Mucosa of rectum (tissue), 2 donors: ENCODE measurements at regions not wholly inside any gene's neighbourhood (a gene's known extent, or its start where the extent isn't known, plus 50 kb on each side); places are given as distances from the start of the nearest gene placed in this dataset.
A peak's percentile ranks its signal among the peaks of the same experiment; 100 is the strongest.

Experiments used
- H3K27ac ChIP-seq, 2 donors: one replicate each; pipeline ENCODE4 v1.7.0; 2013; ENCODE audit warnings: inconsistent platforms in 2 of 2, low read depth in 2 of 2, low read length in 2 of 2
- H3K27me3 ChIP-seq, 2 donors: one replicate each; pipeline ENCODE4 v1.7.0; 2013; ENCODE audit warnings: low read length in 2 of 2; ENCODE audit not compliant: control insufficient read depth in 2 of 2, insufficient read depth in 2 of 2
- H3K36me3 ChIP-seq, 2 donors: one replicate each; pipeline ENCODE4 v1.7.0; 2013; ENCODE audit warnings: low read length in 2 of 2; ENCODE audit not compliant: control insufficient read depth in 2 of 2, insufficient read depth in 2 of 2
- H3K4me1 ChIP-seq, 2 donors: one replicate each; pipeline ENCODE4 v1.7.0; 2013; ENCODE audit warnings: low read length in 2 of 2, mild to moderate bottlenecking in 1 of 2; ENCODE audit not compliant: control insufficient read depth in 2 of 2, insufficient read depth in 2 of 2
- H3K4me3 ChIP-seq, 2 donors: one replicate each; pipeline ENCODE4 v1.7.0; 2013; ENCODE audit warnings: low read length in 2 of 2
- H3K9ac ChIP-seq, 2 donors: one replicate each; pipeline ENCODE4 v1.7.0; 2013; ENCODE audit warnings: low read length in 2 of 2, low read depth in 1 of 2, mild to moderate bottlenecking in 1 of 2
- H3K9me3 ChIP-seq, 2 donors: one replicate each; pipeline ENCODE4 v1.7.0; 2013; ENCODE audit warnings: low read length in 2 of 2; ENCODE audit not compliant: control insufficient read depth in 2 of 2
- donor health status: healthy.
- donor health status: Normal muscosa, but diverticular disease.

DNA sequence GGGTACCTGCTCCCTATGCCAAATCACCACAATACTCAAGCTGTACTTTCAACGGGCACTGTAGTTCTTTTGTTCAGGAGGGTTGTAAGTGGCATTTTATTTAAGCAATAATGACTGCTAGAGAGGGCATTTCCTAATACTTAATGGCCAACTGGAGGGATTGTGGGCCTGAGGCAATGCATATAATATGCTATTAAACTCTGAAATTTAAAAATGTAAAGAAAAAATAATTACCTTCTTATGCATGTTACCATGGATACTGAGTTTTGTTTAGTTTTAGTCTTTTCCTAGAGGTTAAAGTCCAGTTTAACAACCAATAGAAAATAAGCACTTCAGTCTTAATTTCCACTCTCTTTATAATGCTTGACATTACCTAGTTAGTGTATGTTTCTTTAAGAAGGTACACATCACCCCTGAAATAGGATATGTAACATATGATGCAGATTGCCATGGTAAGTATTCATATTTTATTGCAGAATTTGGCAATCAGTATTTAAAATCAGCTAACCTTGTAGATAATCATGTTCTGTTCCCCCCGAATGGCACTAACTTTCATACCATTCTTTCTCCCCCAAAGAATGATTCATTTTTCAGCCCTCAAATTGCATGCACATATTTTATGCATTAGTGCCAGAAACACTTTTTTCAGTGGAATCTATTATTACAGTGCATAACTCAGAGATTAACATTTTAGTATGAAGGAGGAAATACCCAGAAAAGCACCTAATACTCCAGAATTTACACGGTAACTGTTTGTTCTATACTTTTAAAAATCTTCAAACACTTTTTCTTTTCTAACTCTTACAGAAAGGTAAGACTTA is 90.3 kb upstream of the ZNF438 start:
- Histone ChIP-seq H3K4me3 (no peak overlapping the region), H3K27ac (peak overlapping the region in 1 of 2 donors; percentile 1), H3K36me3 (no peaks in the 10 kb centered on the region), H3K4me1 (no peaks in the 10 kb centered on the region), H3K9ac (no peak overlapping the region), H3K27me3 (no peaks in the 10 kb centered on the region), H3K9me3 (no peaks in the 10 kb centered on the region)

DNA sequence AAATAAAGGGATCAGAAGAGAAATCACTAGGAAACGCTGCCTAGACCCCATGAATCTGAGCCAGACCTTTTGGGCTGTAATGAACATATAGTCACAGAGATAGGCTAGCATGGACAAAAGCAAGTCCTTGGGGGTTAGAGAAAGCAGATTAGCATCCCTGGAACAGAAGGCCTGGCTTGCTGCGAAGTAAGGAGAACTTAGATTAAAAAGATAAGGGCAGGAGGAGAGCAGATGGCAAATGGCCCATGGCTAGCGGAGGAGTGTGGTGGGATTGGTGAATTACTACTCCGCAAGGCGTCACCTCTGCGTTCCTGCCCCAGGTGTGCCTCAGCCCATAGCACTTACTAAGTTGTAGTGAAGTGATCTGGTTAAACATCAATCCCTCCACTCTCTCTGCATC is 92.3 kb upstream of the ZNF438 start:
- Histone ChIP-seq H3K9me3 (no peaks in the 10 kb centered on the region), H3K27me3 (no peaks in the 10 kb centered on the region), H3K27ac (no peak overlapping the region), H3K4me1 (no peaks in the 10 kb centered on the region), H3K36me3 (no peaks in the 10 kb centered on the region), H3K9ac (no peak overlapping the region), H3K4me3 (no peak overlapping the region)

DNA sequence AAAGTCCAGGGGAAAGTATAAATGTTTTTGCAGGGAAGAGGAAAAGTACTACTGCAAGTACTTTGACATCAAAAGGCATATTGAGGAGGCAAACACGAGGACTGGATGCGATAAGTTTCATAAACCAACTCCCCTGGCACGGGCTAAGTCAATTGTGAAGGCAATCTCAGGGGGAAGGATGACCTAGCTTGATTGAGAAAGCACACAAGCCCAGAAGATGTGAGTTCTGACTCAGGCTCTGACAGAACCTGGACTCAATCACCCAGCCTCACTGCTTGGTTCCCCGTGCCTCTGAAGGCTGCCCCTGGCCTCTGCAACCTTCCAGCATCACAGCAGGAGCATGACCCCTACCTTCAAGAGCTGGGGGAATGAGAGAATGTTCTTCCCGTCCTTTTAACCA is 93.2 kb upstream of the ZNF438 start:
- Histone ChIP-seq H3K9me3 (no peaks in the 10 kb centered on the region), H3K27me3 (no peaks in the 10 kb centered on the region), H3K27ac (no peak overlapping the region), H3K9ac (no peak overlapping the region), H3K4me1 (no peaks in the 10 kb centered on the region), H3K36me3 (no peaks in the 10 kb centered on the region), H3K4me3 (no peak overlapping the region)

- H3K27me3 ChIP-seq, result no peaks in the 10 kb centered on the region
- H3K36me3 ChIP-seq, result no peaks in the 10 kb centered on the region
- H3K9ac ChIP-seq, result no peak overlapping the region
- no peak overlapping the region for H3K4me3 ChIP-seq
- H3K9me3 ChIP-seq, result no peaks in the 10 kb centered on the region
- H3K27ac ChIP-seq, result no peak overlapping the region
- H3K4me1 ChIP-seq, result no peaks in the 10 kb centered on the region
These were observed 94.1 kb upstream of the ZNF438 start for GRCh38 chr10:31125789-31126188.

DNA sequence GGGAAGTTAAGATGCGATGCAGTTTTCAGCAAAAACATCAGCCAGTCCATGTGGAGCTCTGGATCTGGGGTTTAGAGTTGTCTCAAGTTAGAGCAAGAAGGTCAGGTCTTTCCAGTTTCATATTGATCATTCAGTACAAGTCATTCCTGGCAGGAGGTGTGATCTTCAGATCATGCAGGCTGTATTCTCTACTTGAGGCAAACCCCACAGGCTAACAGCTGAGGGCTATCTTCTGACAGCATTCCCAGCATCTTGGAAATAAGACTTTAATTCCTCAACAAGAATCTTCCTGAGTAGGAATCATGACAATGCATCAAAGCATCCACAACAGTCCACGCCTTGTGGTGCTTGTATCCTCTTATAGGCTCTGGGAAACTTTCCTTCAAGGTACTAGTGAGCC is 94.9 kb upstream of the ZNF438 start:
- no peaks in the 10 kb centered on the region for H3K4me1 ChIP-seq
- no peak overlapping the region for H3K9ac ChIP-seq
- H3K4me3 ChIP-seq, result no peak overlapping the region
- no peak overlapping the region for H3K27ac ChIP-seq
- H3K27me3 ChIP-seq, result no peaks in the 10 kb centered on the region
- no peaks in the 10 kb centered on the region for H3K9me3 ChIP-seq
- H3K36me3 ChIP-seq, result no peaks in the 10 kb centered on the region

DNA sequence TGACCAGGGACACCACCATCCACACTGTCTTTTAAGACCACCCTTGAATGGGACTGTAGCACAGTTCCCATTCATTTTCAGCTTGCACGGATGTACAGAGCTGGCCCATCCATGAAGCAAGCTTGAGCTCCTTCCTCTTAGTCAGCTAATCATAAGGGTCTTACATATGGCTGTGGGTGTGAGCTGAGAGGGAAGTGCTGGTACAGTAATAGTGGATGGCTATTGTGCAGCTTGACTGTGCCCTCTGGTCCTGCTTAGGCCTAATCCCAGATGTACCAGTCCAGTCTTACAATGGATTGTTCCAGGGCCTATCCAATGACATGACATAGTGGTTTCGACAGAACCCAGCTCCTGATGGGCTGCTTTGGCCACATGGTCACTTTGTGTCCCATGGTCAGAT is 96.9 kb upstream of the ZNF438 start:
- no peak overlapping the region for H3K27ac ChIP-seq
- H3K9ac ChIP-seq, result no peak overlapping the region

GRCh38 chr10:31129271-31129670 is 97.6 kb upstream of the ZNF438 start:
- no peaks in the 10 kb centered on the region for H3K9me3 ChIP-seq
- H3K4me1 ChIP-seq, result peaks cover 4 to 8% of the 10 kb centered on the region in 2 donors
- H3K27me3 ChIP-seq, result no peaks in the 10 kb centered on the region
- no peak overlapping the region for H3K4me3 ChIP-seq
- H3K36me3 ChIP-seq, result no peaks in the 10 kb centered on the region
- no peak overlapping the region for H3K9ac ChIP-seq
- H3K27ac ChIP-seq, result no peak overlapping the region

More for the DNA sequence above, 96.9 kb upstream of the ZNF438 start:
- Histone ChIP-seq H3K4me3 (no peak overlapping the region), H3K27me3 (no peaks in the 10 kb centered on the region), H3K36me3 (no peaks in the 10 kb centered on the region), H3K9me3 (no peaks in the 10 kb centered on the region), H3K4me1 (peaks cover 4 to 5% of the 10 kb centered on the region in 2 donors)

GRCh38 chr10:31129880-31130405 is 98.3 kb upstream of the ZNF438 start:
- Histone ChIP-seq H3K36me3 (no peaks in the 10 kb centered on the region), H3K9me3 (no peaks in the 10 kb centered on the region), H3K27ac (no peak overlapping the region), H3K9ac (no peak overlapping the region), H3K4me3 (no peak overlapping the region), H3K27me3 (no peaks in the 10 kb centered on the region), H3K4me1 (peaks cover 4 to 13% of the 10 kb centered on the region in 2 donors)

DNA sequence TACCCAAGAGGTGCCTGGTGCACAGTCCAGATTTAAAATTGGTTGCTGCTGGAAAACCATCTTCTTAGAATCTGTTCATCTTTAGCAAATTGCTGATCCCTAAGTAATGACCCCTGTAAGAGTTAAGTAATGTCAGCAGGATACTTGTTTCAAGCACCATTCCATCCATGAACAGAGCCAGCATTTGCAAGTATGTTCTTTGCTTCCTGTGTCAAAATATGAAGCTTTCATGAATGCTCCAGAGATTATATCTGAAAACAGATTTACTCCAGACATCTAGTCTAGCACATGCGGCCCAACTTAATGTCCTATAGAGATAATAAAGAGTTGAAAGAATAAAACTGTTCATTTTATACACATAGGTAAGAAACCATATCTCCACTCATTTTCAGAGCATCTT is 98.7 kb upstream of the ZNF438 start:
- Histone ChIP-seq H3K27ac (no peak overlapping the region), H3K27me3 (no peaks in the 10 kb centered on the region), H3K4me1 (peaks cover 4 to 13% of the 10 kb centered on the region in 2 donors), H3K9me3 (no peaks in the 10 kb centered on the region), H3K9ac (no peak overlapping the region), H3K4me3 (no peak overlapping the region), H3K36me3 (no peaks in the 10 kb centered on the region)

- Histone ChIP-seq H3K9me3 (no peaks in the 10 kb centered on the region), H3K4me3 (no peak overlapping the region), H3K4me1 (peaks cover 4 to 13% of the 10 kb centered on the region in 2 donors), H3K36me3 (no peaks in the 10 kb centered on the region), H3K27me3 (no peaks in the 10 kb centered on the region), H3K9ac (no peak overlapping the region), H3K27ac (no peak overlapping the region)
These were observed 99.6 kb upstream of the ZNF438 start for GRCh38 chr10:31131251-31131650.
